ENCODE measurements at regions not wholly inside any gene's neighbourhood (a gene's known extent, or its start where the extent isn't known, plus 50 kb on each side); places are given as distances from the start of the nearest gene placed in this dataset.

- Histone ChIP-seq H3K9me3 (ENCODE audit: control insufficient read depth, insufficient read depth, low read length) (no peaks in the 10 kb centered on the region), H3K27me3 (ENCODE audit: control insufficient read depth, insufficient read depth, low read length) (no peaks in the 10 kb centered on the region), H3K36me3 (ENCODE audit: control insufficient read depth, insufficient read depth, low read length) (no peaks in the 10 kb centered on the region), H3K27ac (ENCODE audit: low read length) (no peak overlapping the region), H3K4me3 (ENCODE audit: low read length) (no peak overlapping the region), H3K4me1 (ENCODE audit: control insufficient read depth, insufficient read depth, low read length) (no peaks in the 10 kb centered on the region)
- intact Hi-C loops (cut with micrococcal nuclease) = no loop called here
- Mint-ChIP-seq H3K27ac (no peak overlapping the region), H3K27me3 (ENCODE audit: low read depth in 2 of 2) (no peaks in the 10 kb centered on the region), H3K36me3 (no peaks in the 10 kb centered on the region), H3K9me3 (no peaks in the 10 kb centered on the region), H3K4me3 (no peak overlapping the region), H3K4me1 (no peaks in the 10 kb centered on the region)
- TF ChIP-seq, protein P1, sequence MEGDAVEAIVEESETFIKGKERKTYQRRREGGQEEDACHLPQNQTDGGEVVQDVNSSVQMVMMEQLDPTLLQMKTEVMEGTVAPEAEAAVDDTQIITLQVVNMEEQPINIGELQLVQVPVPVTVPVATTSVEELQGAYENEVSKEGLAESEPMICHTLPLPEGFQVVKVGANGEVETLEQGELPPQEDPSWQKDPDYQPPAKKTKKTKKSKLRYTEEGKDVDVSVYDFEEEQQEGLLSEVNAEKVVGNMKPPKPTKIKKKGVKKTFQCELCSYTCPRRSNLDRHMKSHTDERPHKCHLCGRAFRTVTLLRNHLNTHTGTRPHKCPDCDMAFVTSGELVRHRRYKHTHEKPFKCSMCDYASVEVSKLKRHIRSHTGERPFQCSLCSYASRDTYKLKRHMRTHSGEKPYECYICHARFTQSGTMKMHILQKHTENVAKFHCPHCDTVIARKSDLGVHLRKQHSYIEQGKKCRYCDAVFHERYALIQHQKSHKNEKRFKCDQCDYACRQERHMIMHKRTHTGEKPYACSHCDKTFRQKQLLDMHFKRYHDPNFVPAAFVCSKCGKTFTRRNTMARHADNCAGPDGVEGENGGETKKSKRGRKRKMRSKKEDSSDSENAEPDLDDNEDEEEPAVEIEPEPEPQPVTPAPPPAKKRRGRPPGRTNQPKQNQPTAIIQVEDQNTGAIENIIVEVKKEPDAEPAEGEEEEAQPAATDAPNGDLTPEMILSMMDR (IDR thresholded peaks at IDR 0.05) = no peak
- WGBS (ENCODE audit: insufficient coverage) = 84% methylated on average over 3 of the region's 3 CpGs
- DNase-seq = no peak
- no peak for ATAC-seq
These were observed 578.9 kb downstream of the PLPP3 start for GRCh38 chr1:56000424-56000823.

DNA sequence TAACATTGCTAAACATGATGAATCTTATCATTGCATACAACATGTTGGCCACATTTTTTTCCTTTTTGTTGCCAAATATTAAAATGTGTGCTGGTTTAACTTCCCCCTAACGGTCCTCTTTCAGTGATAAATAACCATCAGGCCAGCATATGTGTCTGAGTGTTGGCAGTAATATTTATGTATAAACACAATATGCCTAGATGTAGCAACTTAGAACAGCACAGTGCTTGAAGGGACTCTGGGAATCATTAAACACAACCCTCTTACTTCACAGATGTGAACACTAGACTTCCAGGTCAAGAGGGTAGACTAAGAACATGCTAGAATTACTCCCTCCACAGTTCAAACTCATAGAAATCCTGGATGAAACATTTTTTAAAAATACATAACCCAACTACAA lies 581.8 kb downstream of the PLPP3 start:
- TF ChIP-seq, protein P1 (IDR thresholded peaks at IDR 0.05) = no peak
- intact Hi-C loops (cut with micrococcal nuclease) = no loop called here
- H3K27me3 Mint-ChIP-seq (ENCODE audit: low read depth in 2 of 2) = no peaks in the 10 kb centered on the region
- Histone ChIP-seq H3K9me3 (ENCODE audit: control insufficient read depth, insufficient read depth, low read length) (no peaks in the 10 kb centered on the region), H3K27ac (ENCODE audit: low read length) (no peak overlapping the region), H3K4me1 (ENCODE audit: control insufficient read depth, insufficient read depth, low read length) (no peaks in the 10 kb centered on the region), H3K27me3 (ENCODE audit: control insufficient read depth, insufficient read depth, low read length) (no peaks in the 10 kb centered on the region), H3K4me3 (ENCODE audit: low read length) (no peak overlapping the region), H3K36me3 (ENCODE audit: control insufficient read depth, insufficient read depth, low read length) (no peaks in the 10 kb centered on the region)
- no peak overlapping the region for H3K4me3 Mint-ChIP-seq
- H3K36me3 Mint-ChIP-seq = no peaks in the 10 kb centered on the region
- whole genome bisulfite sequencing (ENCODE audit: insufficient coverage) = no CpG with 5 or more reads among the region's 1 CpG
- no peaks in the 10 kb centered on the region for H3K4me1 Mint-ChIP-seq
- no peak for DNase-seq
- no peak for ATAC-seq
- H3K9me3 Mint-ChIP-seq = peaks cover 2 to 5% of the 10 kb centered on the region in 2 donors
- H3K27ac Mint-ChIP-seq = no peak overlapping the region

- 87% methylated on average over 8 of the region's 8 CpGs for WGBS (ENCODE audit: insufficient coverage)
- TF ChIP-seq, protein P1 (IDR thresholded peaks at IDR 0.05) = no peak
- peaks cover 0 to 2% of the 10 kb centered on the region in 2 donors for H3K27me3 Mint-ChIP-seq (ENCODE audit: low read depth in 2 of 2)
These were observed 585.6 kb downstream of the PLPP3 start for GRCh38 chr1:55993646-55994318.

DNA sequence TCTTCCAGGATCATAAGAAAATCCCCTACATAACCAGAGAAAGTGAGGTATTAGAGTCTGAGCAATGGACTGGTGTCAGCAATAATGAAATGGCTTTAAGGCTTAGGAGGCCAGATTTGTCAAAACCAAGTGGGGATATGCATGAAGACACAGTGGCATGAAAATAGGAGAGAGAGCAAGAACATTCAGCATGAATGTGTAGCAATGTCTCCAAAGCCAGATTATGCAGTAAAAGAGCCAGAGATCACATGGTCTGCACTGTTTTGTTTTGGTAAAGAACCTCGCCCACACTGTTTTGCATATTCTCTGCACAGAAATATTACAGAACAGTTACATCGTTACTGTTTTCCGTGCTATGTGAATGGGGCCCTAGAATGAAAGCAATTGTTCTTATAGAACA lies 589.4 kb downstream of the PLPP3 start:
- DNase-seq = no peak
- Histone ChIP-seq H3K4me1 (ENCODE audit: control insufficient read depth, insufficient read depth, low read length) (no peaks in the 10 kb centered on the region), H3K27ac (ENCODE audit: low read length) (no peak overlapping the region), H3K4me3 (ENCODE audit: low read length) (no peak overlapping the region), H3K36me3 (ENCODE audit: control insufficient read depth, insufficient read depth, low read length) (no peaks in the 10 kb centered on the region), H3K27me3 (ENCODE audit: control insufficient read depth, insufficient read depth, low read length) (no peaks in the 10 kb centered on the region), H3K9me3 (ENCODE audit: control insufficient read depth, insufficient read depth, low read length) (no peaks in the 10 kb centered on the region)
- WGBS (ENCODE audit: insufficient coverage) = 77% methylated on average over 3 of the region's 3 CpGs
- peaks cover 2 to 3% of the 10 kb centered on the region in 2 donors for H3K9me3 Mint-ChIP-seq
- no peaks in the 10 kb centered on the region for H3K4me1 Mint-ChIP-seq
- intact Hi-C loops (cut with micrococcal nuclease) = no loop called here
- no peak for ATAC-seq
- no peak overlapping the region for H3K27ac Mint-ChIP-seq
- peaks cover 0 to 2% of the 10 kb centered on the region in 2 donors for H3K27me3 Mint-ChIP-seq (ENCODE audit: low read depth in 2 of 2)
- no peak overlapping the region for H3K4me3 Mint-ChIP-seq
- TF ChIP-seq, protein P1 (IDR thresholded peaks at IDR 0.05) = no peak
- no peaks in the 10 kb centered on the region for H3K36me3 Mint-ChIP-seq

More at GRCh38 chr1:55993646-55994318, 585.6 kb downstream of the PLPP3 start:
- H3K27me3 ChIP-seq (ENCODE audit: control insufficient read depth, insufficient read depth, low read length) = no peaks in the 10 kb centered on the region
- H3K9me3 ChIP-seq (ENCODE audit: control insufficient read depth, insufficient read depth, low read length) = no peaks in the 10 kb centered on the region
- H3K36me3 ChIP-seq (ENCODE audit: control insufficient read depth, insufficient read depth, low read length) = no peaks in the 10 kb centered on the region
- Mint-ChIP-seq H3K4me1 (no peaks in the 10 kb centered on the region), H3K4me3 (no peak overlapping the region), H3K9me3 (peaks cover 2 to 5% of the 10 kb centered on the region in 2 donors), H3K36me3 (no peaks in the 10 kb centered on the region), H3K27ac (no peak overlapping the region)
- no peak overlapping the region for H3K4me3 ChIP-seq (ENCODE audit: low read length)
- no peaks in the 10 kb centered on the region for H3K4me1 ChIP-seq (ENCODE audit: control insufficient read depth, insufficient read depth, low read length)
- H3K27ac ChIP-seq (ENCODE audit: low read length) = no peak overlapping the region
- DNase-seq (no peak), ATAC-seq (no peak)
- intact Hi-C loops (cut with micrococcal nuclease) = no loop called here
